ENCODE measurements at regions not wholly inside any gene's neighbourhood (a gene's known extent, or its start where the extent isn't known, plus 50 kb on each side); places are given as distances from the start of the nearest gene placed in this dataset.
"Not testable (repeated sequence)": the region's sequence is repeated elsewhere in the genome, so short reads cannot be mapped to it uniquely, and the experiment has no call there.

DNA sequence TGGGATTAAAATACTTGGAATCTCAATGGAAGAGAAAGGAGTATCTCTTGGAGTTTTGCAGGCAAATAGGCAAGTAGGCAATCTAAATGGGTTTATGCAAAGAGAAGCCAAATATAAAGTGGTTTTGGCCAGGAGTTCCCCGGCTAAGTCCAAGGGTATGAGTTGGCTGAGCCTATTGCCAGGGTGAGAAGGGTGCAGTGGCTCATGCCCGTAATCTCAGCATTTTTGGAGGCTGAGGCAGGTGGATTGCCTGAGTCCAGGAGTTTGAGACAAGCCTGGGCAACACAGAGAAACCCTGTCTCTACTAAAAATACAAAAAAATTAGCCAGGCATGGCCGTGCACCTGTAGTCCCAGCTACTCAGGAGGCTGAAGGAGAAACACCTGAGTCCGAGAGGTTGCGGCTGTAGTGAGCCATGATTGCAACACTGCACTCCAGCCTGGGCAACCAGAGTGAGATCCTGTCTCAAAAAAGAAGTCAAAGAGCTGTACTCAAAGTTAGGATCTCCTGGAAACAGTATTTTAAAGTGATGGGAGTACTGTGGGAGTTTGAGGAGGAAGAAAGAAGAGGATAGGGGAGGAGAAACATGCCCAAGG lies 130.4 kb upstream of the RAB18 start:
- intact Hi-C loops (cut with DNase I; ENCODE audit: low total_unique reads) = no loop called here
- no peak overlapping the region for H3K4me3 ChIP-seq (ENCODE audit: low read depth, poor library complexity, severe bottlenecking)
- 57% methylated on average over 5 of the region's 5 CpGs for WGBS, 2 donors
- DNase-seq (ENCODE audit: low spot score in 2 of 2) = no peak
- TF ChIP-seq POLR2A (IDR thresholded peaks at IDR 0.05) = no peak
- TF ChIP-seq, protein P1, sequence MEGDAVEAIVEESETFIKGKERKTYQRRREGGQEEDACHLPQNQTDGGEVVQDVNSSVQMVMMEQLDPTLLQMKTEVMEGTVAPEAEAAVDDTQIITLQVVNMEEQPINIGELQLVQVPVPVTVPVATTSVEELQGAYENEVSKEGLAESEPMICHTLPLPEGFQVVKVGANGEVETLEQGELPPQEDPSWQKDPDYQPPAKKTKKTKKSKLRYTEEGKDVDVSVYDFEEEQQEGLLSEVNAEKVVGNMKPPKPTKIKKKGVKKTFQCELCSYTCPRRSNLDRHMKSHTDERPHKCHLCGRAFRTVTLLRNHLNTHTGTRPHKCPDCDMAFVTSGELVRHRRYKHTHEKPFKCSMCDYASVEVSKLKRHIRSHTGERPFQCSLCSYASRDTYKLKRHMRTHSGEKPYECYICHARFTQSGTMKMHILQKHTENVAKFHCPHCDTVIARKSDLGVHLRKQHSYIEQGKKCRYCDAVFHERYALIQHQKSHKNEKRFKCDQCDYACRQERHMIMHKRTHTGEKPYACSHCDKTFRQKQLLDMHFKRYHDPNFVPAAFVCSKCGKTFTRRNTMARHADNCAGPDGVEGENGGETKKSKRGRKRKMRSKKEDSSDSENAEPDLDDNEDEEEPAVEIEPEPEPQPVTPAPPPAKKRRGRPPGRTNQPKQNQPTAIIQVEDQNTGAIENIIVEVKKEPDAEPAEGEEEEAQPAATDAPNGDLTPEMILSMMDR (IDR thresholded peaks at IDR 0.05) = no peak

DNA sequence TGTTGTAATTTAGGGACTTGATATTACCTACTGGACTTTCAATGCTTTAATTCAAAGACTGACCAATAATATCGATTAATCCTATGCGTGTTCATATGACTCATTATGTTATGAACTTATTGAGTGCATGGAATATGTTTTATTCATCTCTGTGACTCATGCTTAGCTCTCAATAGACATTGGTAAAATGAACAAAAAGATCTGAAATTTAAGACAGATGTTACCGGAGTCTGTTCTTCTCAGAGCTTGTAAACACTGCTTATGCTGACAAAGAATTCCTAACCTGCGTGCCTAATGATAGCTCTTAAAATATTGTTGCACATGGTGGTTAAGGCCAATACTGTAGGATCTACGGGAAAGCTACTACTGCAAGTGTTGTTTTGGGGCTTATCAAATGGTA lies 131.5 kb upstream of the ACBD5 start:
- 49 to 50% methylated on average over 5 of the region's 5 CpGs for WGBS, 2 donors
- intact Hi-C loops (cut with DNase I; ENCODE audit: low total_unique reads) = no loop called here
- DNase-seq (ENCODE audit: low spot score in 2 of 2) = no peak
- TF ChIP-seq POLR2A (IDR thresholded peaks at IDR 0.05) = no peak
- H3K4me3 ChIP-seq (ENCODE audit: low read depth, poor library complexity, severe bottlenecking) = no peak overlapping the region

- DNase-seq (ENCODE audit: low spot score in 2 of 2); intact Hi-C loops (cut with DNase I; ENCODE audit: low total_unique reads); H3K4me3 ChIP-seq (ENCODE audit: low read depth, poor library complexity, severe bottlenecking): not testable (repeated sequence)
- 88 to 90% methylated on average over 5 of the region's 5 CpGs for WGBS, 2 donors
Observed at GRCh38 chr10:27371375-27371774, 130.8 kb upstream of the ACBD5 start.

DNA sequence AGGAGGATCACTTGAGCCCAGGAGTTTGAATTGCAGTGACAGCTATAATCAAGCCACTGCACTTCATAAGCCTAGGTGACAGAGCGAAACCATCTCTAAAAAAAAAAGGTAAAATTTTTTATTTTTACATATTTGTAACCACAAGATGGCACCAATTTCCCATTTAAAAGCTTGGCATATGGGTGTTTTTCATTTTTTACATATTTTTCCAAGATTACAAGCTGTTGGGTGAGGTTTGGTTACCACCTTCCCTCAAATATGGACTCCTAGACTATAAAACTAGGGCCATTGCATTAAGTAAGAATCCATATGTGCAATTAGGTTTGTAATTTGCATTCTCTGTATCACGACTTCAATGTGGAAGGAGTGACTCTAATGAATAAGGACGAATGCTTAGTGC lies 129.3 kb upstream of the ACBD5 start:
- no peak for DNase-seq (ENCODE audit: low spot score in 2 of 2)
- intact Hi-C loops (cut with DNase I; ENCODE audit: low total_unique reads) = no loop called here
- no peak overlapping the region for H3K4me3 ChIP-seq (ENCODE audit: low read depth, poor library complexity, severe bottlenecking)
- no peak for TF ChIP-seq POLR2A (IDR thresholded peaks at IDR 0.05)
- TF ChIP-seq, protein P1 (IDR thresholded peaks at IDR 0.05) = no peak
- 56 to 70% methylated on average over 3 of the region's 3 CpGs for WGBS, 2 donors

- H3K4me3 ChIP-seq (ENCODE audit: low read depth, poor library complexity, severe bottlenecking) = no peak overlapping the region
- no peak for DNase-seq (ENCODE audit: low spot score in 2 of 2)
- 90% methylated on average over 10 of the region's 10 CpGs for WGBS, 2 donors
- intact Hi-C loops (cut with DNase I; ENCODE audit: low total_unique reads) = no loop called here
- TF ChIP-seq, protein P1 (IDR thresholded peaks at IDR 0.05) = no peak
- no peak for TF ChIP-seq POLR2A (IDR thresholded peaks at IDR 0.05)
Observed at GRCh38 chr10:27368706-27369105, 128.1 kb upstream of the ACBD5 start.

GRCh38 chr10:27366769-27367168 lies 126.2 kb upstream of the ACBD5 start:
- no peak for TF ChIP-seq POLR2A (IDR thresholded peaks at IDR 0.05)
- 68 to 71% methylated on average over 1 of the region's 1 CpG for WGBS, 2 donors
- intact Hi-C loops (cut with DNase I; ENCODE audit: low total_unique reads) = no loop called here
- DNase-seq (ENCODE audit: low spot score in 2 of 2) = no peak
- no peak overlapping the region for H3K4me3 ChIP-seq (ENCODE audit: low read depth, poor library complexity, severe bottlenecking)

- 73 to 83% methylated on average over 8 of the region's 8 CpGs for WGBS, 2 donors
- H3K4me3 ChIP-seq (ENCODE audit: low read depth, poor library complexity, severe bottlenecking) = no peak overlapping the region
- DNase-seq (ENCODE audit: low spot score in 2 of 2) = no peak
- TF ChIP-seq, protein P1 (IDR thresholded peaks at IDR 0.05) = no peak
- no peak for TF ChIP-seq POLR2A (IDR thresholded peaks at IDR 0.05)
- intact Hi-C loops (cut with DNase I; ENCODE audit: low total_unique reads) = no loop called here
Observed at GRCh38 chr10:27364028-27364427, 123.4 kb upstream of the ACBD5 start.

All from lower leg skin (tissue), 4 donors.